Activated CD8-positive, alpha-beta T cell treated with anti-CD3 and anti-CD28 coated beads for 36 hours (primary cell): ENCODE measurements at regions not wholly inside any gene's neighbourhood (a gene's known extent, or its start where the extent isn't known, plus 50 kb on each side); places are given as distances from the start of the nearest gene placed in this dataset.
"Not testable (repeated sequence)": the region's sequence is repeated elsewhere in the genome, so short reads cannot be mapped to it uniquely, and the experiment has no call there.

ENCODE experiments used
- ATAC-seq: fragments of 200-7000 bp; cut with Tn5 transposase; one replicate; pipeline ENCODE4 v1.10.0; 2021; ENCODE audit warnings: mild to moderate bottlenecking, moderate library complexity
- CTCF ChIA-PET: fragments of 350-600 bp; sonication (Branson Sonifier 250); formaldehyde crosslinking; loops from one replicate; lab custom pipeline; 2021; ENCODE audit warnings: antibody characterized with exemption; lab: Charles Lee
- POLR2A ChIA-PET: fragments of 350-600 bp; sonication (Branson Sonifier 250); formaldehyde crosslinking; loops from one replicate; lab custom pipeline; 2021; ENCODE audit warnings: antibody characterized with exemption; lab: Charles Lee
- DNase-seq: peaks from one replicate; pipeline ENCODE4 v3.0.0-alpha.2; 2020
- H3K27ac Mint-ChIP-seq: one replicate; pipeline ENCODE4 v1.8.0; 2021; ENCODE audit warnings: mild to moderate bottlenecking, mixed read lengths
- H3K27me3 Mint-ChIP-seq: one replicate; pipeline ENCODE4 v1.8.0; 2021; ENCODE audit warnings: mixed read lengths
- H3K36me3 Mint-ChIP-seq: one replicate; pipeline ENCODE4 v1.8.0; 2021; ENCODE audit warnings: low read depth, mixed read lengths
- H3K4me1 Mint-ChIP-seq: one replicate; pipeline ENCODE4 v1.8.0; 2021; ENCODE audit warnings: low read depth, mixed read lengths
- H3K4me3 Mint-ChIP-seq: one replicate; pipeline ENCODE4 v1.8.0; 2021; ENCODE audit warnings: mild to moderate bottlenecking, moderate library complexity, mixed read lengths
- H3K9me3 Mint-ChIP-seq: one replicate; pipeline ENCODE4 v1.8.0; 2021; ENCODE audit warnings: mixed read lengths
- CTCF ChIP-seq: fragments of 200-600 bp; IDR thresholded peaks from one replicate; pipeline ENCODE4 v1.8.0; 2022; ENCODE audit warnings: antibody characterized with exemption, mild to moderate bottlenecking
- intact Hi-C: fragments of 100-400 bp; cut with micrococcal nuclease; formaldehyde crosslinking; loops from one replicate; pipeline ENCODE4 v1.10.0; 2022

- H3K9me3 Mint-ChIP-seq = no peaks in the 10 kb centered on the region
- H3K4me3 Mint-ChIP-seq = no peak overlapping the region
- no peak for TF ChIP-seq CTCF
- no peaks in the 10 kb centered on the region for H3K4me1 Mint-ChIP-seq
- peaks cover 3% of the 10 kb centered on the region for H3K27me3 Mint-ChIP-seq
- ChIA-PET CTCF (no interaction called here), POLR2A (no interaction called here)
- no peak overlapping the region for H3K27ac Mint-ChIP-seq
- no peak for ATAC-seq
- no peaks in the 10 kb centered on the region for H3K36me3 Mint-ChIP-seq
- intact Hi-C loops = no loop called here
- DNase-seq = no peak
Measured at GRCh38 chr15:81829918-81830317, 215.9 kb downstream of the MEX3B start.

GRCh38 chr15:81828135-81828534, 217.7 kb downstream of the MEX3B start:
- no peaks in the 10 kb centered on the region for H3K36me3 Mint-ChIP-seq
- no peak for TF ChIP-seq CTCF
- no peak overlapping the region for H3K27ac Mint-ChIP-seq
- ATAC-seq (no peak), DNase-seq (no peak)
- no peaks in the 10 kb centered on the region for H3K4me1 Mint-ChIP-seq
- POLR2A ChIA-PET = no interaction called here
- no peak overlapping the region for H3K4me3 Mint-ChIP-seq
- CTCF ChIA-PET = no interaction called here
- H3K9me3 Mint-ChIP-seq = peaks cover 2% of the 10 kb centered on the region
- peaks cover 3% of the 10 kb centered on the region for H3K27me3 Mint-ChIP-seq
- intact Hi-C loops = no loop called here

GRCh38 chr15:81825136-81825535, 220.7 kb downstream of the MEX3B start:
- no peak for DNase-seq
- intact Hi-C loops = no loop called here
- no peak overlapping the region for H3K4me3 Mint-ChIP-seq
- ATAC-seq = no peak
- peaks cover 1% of the 10 kb centered on the region for H3K27me3 Mint-ChIP-seq
- no peaks in the 10 kb centered on the region for H3K36me3 Mint-ChIP-seq
- ChIA-PET CTCF (no interaction called here), POLR2A (no interaction called here)
- peaks cover 2% of the 10 kb centered on the region for H3K9me3 Mint-ChIP-seq
- H3K27ac Mint-ChIP-seq = no peak overlapping the region
- TF ChIP-seq CTCF = no peak
- H3K4me1 Mint-ChIP-seq = no peaks in the 10 kb centered on the region

- intact Hi-C loops, DNase-seq, H3K27me3 Mint-ChIP-seq, H3K27ac Mint-ChIP-seq, POLR2A ChIA-PET, H3K4me3 Mint-ChIP-seq, CTCF ChIA-PET, ATAC-seq, H3K36me3 Mint-ChIP-seq, H3K4me1 Mint-ChIP-seq, H3K9me3 Mint-ChIP-seq: not testable (repeated sequence)
Measured at GRCh38 chr15:81822587-81822986, 223.2 kb downstream of the MEX3B start.

- H3K9me3 Mint-ChIP-seq = peaks cover 2% of the 10 kb centered on the region
- CTCF ChIA-PET = no interaction called here
- intact Hi-C loops = no loop called here
Measured at GRCh38 chr15:81819924-81820635, 225.7 kb downstream of the MEX3B start.

More at GRCh38 chr15:81819924-81820635, 225.7 kb downstream of the MEX3B start:
- no peak overlapping the region for H3K27ac Mint-ChIP-seq
- TF ChIP-seq CTCF = no peak
- H3K36me3 Mint-ChIP-seq = no peaks in the 10 kb centered on the region
- POLR2A ChIA-PET = no interaction called here
- H3K4me1 Mint-ChIP-seq = no peaks in the 10 kb centered on the region
- DNase-seq (no peak), ATAC-seq (no peak)
- H3K4me3 Mint-ChIP-seq = no peak overlapping the region
- H3K27me3 Mint-ChIP-seq = peaks cover 2% of the 10 kb centered on the region
